NCI-H1048 (cell line): ENCODE measurements at regions not wholly inside any gene's neighbourhood (a gene's known extent, or its start where the extent isn't known, plus 50 kb on each side); places are given as distances from the start of the nearest gene placed in this dataset.
"Not testable (repeated sequence)": the region's sequence is repeated elsewhere in the genome, so short reads cannot be mapped to it uniquely, and the experiment has no call there.

Source experiments
- DNase-seq: peaks from one replicate; lab custom pipeline; 2025; lab: John Stamatoyannopoulos, UW

DNA sequence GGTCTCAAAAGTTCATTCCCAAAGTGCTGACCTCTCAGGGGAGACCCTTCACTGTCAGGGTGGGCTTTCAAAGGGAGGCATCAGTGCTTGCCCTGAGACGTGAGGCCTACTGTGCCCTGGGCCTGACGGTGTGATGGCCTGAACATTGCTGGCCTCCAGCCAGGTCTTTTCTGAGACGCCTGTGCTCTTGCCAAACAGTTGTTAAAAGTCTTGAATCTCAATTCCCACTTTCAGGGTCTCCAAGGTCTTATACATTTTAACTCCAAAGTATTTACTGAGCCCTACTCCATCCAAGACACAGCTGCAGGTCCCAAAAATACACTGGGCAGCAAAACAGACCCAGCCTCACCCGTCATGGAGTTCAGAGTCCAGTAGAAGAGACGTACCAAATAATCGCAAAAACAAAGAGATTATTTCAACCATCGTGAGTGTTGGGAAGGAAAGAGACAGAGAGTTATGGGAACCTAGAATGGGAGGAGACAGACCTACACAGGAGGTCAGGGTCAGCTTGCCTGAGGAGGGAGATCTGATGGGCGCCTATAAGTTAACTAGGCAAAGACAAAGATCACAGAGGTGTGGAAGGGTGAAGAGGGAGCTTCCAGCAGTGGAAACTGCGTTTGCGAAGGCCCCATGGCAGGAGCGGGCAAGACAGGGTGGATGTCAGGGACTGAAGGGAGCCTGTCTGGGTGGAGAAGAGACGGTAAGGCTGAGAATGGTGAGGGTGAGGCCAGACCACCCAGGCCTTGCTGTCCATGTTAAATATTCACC is 446.3 kb downstream of the PREX1 start:
- DNase-seq, result no peak

DNA sequence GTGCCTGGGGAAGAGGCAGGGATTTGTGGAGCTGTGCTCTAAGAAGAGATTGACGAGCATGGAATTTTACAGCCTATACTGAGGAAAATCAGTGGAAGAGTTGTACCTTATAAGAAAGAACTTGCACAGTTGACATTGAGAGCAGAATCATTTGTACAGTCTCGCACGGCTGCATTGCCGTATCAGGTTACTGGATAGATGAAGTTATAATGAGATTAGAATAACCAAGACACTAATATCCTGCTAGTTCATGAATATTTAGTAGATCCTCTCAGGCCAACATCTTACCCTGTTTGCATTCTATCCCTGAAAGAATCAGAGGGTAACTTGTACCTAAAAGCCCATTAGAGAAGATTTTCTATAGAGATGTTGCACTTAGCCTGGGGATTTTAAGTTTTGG is 447.1 kb downstream of the PREX1 start:
- DNase-seq, result no peak

DNA sequence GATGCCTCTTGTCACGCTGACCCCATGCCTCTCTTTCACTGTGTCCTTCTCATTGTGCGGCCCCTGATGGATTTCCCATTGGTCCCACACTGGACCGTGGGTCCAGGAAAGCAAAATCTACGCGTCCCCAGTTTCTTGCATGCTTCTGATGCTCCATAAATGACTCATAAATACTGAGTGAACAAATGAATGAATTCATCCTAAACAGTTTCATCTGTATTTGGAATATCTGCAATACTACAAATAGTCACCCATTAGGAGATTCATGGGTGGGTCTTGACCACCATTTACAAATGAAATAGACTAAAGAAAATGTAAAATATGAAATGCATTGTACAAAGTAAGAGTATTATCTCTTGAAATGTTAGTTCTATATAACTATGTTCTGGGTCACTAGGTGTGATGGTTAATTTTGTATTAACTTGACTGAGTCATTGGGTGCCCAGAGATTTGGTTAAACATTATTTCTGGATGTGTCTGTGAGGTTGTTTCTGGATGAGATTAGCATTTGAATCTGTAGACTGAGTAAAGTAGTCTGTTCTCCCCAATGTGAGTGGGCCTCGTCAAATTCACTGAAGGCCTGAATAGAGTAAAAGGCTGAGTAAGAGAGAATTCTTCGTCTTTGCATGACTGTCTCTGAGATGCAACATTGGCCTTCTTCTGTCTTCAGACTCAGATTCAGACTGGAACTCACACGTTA is 448.7 kb downstream of the PREX1 start:
- no peak for DNase-seq

GRCh38 chr20:48377940-48378339 is 449.9 kb downstream of the PREX1 start:
- DNase-seq, result no peak

GRCh38 chr20:48375804-48376203 is 452.0 kb downstream of the PREX1 start:
- no peak for DNase-seq

DNA sequence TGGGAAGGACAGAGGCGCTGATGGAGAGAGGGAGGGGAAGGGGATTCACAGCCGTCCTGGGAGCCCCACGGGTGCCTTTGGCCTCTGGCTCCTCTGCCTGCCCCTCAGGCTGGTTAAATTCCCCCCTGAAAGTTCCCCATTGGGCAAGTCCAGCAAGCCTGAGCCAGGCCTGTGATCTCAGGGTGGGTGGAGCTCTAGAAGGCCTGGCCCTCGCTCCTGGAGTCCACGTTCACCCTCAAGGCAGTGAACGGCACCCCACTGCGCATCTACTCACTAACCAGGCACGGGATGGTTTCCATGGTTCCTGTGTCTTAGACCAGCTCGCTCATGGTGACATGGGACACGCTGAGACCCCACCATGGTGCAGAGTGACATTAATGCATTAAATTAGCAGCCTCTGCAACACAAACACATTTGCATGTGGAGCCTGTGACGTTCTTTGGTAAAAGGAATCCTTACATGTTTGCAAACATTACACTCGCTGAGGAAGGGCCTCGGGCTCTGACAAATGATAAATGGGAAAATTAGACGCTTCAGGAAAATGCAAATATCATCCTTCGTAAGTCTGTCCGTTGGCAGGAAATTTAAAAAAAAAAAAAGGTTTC is 452.7 kb downstream of the PREX1 start:
- DNase-seq, result peak; percentile 46

- not testable (repeated sequence) for DNase-seq
Measured at GRCh38 chr20:48374031-48374907, 453.5 kb downstream of the PREX1 start.

DNA sequence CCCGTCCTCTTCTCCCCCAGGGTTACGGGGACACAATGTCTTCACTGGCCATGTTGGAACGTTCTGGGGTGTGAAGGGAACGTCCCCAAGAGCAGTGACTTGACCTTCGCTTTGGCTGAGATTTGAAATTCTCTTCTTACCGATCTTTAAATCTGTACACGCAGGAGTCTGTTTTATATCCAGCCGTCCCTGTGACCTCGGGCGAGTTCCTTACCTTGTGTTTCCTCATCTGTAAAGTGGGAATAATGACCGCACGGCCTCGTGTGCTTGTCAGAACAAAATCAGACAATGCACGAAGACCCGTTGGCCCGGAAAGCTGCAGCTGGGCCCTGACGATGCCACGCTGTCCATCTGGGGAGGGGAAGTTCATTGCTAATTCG is 454.3 kb downstream of the PREX1 start:
- no peak for DNase-seq

- DNase-seq, result not testable (repeated sequence)
Measured at GRCh38 chr20:48372851-48373554, 454.8 kb downstream of the PREX1 start.

GRCh38 chr20:48371211-48371610 is 456.6 kb downstream of the PREX1 start:
- DNase-seq, result no peak

- DNase-seq, result not testable (repeated sequence)
Measured at GRCh38 chr20:48368580-48369021, 459.2 kb downstream of the PREX1 start.

DNA sequence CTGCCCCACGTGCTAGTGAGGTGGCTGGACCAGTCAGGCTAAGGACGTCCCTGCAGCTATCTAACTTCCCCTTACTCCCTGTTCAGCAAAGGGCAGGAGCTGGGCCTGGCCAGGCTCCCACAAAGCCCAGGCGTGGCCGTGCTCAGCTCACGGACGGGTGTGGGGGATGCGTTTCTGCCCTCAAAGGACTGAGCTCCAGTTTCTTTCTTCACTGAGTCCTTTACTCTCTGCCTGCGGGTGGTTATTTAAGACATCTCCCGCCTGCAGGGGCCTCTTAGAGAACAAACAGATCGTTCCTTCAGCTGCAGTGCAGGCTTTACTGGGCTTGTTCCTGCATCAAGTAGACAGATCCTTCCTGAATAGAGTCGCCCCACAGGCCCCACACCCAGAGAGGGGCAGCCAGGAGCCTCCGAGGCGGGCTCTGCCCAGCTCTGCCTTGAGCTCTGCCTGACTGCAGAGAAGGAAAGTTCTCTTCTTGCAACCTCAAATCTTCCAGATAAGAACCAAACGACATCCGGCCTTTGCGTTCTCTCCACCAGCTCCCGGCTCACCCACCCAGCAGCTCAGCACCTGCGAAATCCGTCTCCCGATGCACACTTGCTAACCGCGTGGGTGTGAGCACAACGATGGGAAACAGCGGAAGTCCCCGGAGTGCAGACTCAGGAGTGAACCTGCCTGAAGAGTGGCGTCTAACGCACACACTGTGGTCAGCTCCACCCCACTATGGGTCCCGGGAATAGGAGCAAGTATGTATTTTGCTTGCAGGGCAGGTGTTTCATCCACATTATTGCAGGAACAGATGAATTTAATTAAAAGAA is 460.0 kb downstream of the PREX1 start:
- DNase-seq, result not testable (repeated sequence)

- DNase-seq, result no peak
Measured at GRCh38 chr20:48366230-48366629, 461.6 kb downstream of the PREX1 start.

- no peak for DNase-seq
Measured at GRCh38 chr20:48364688-48365421, 462.9 kb downstream of the PREX1 start.

DNA sequence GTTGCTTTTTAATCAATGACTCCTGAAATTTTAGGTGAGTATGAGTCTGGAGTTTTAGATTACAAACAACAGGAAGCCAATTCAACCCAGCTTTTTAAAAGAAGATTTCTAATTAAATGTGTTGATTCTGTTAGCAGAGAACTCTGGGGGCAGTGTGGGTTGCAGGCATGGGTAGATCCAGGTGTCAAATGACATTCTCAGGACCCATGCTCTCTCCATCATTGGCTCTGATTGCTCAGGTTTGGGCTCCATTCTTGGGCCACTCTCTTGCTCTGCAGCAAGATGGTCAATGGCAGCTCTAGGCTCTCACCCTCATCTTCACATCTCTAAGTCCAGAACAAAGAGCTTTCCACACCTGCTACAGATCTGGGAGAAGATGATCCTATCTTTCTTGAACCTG is 463.7 kb downstream of the PREX1 start:
- no peak for DNase-seq

GRCh38 chr20:48360342-48360975 is 467.3 kb downstream of the PREX1 start:
- DNase-seq, result no peak

DNA sequence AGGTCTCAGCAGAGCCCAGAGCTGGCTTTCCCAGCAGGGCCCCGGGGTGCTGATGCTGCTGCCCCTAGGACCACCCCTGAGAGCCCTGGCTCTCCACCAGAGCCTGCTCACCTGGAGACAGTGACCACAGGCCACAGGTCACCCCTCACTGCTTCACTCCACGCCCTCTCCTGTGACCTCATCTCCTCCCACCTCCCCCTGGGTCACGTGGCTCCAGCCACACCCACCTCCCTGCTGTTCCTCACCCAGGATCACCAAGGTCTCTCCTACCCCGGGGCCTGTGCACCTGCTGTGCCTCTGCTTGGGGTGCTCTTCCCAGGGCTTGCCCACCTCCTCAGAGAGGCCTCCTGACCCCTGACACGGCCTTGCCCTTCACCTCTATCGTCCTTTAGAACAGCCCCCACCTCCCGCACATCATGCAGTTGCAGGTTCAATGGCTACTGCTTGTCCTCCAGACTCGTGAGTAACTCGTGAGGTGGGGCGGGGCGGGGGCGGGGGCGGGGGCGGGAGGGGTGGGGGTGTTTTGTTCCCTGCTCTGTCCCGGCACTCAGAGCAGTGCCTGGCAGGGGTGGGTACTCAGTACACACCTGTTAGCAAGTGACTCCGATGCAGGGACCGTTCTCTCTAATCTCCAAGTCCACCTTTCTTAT is 468.0 kb downstream of the PREX1 start:
- no peak for DNase-seq

GRCh38 chr20:48359055-48359390 is 468.8 kb downstream of the PREX1 start:
- not testable (repeated sequence) for DNase-seq
